Stimulated activated CD8-positive, alpha-beta memory T cell treated with anti-CD3 and anti-CD28 coated beads, Interleukin-15, amount 100 ng/mL, for 48 hours (primary cell): ENCODE measurements at regions not wholly inside any gene's neighbourhood (a gene's known extent, or its start where the extent isn't known, plus 50 kb on each side); places are given as distances from the start of the nearest gene placed in this dataset.

ENCODE experiments used
- DNase-seq, 2 donors: peaks; one replicate each; pipeline ENCODE4 v3.0.0-alpha.2; 2020; ENCODE audit warnings: low read depth in 2 of 2

DNA sequence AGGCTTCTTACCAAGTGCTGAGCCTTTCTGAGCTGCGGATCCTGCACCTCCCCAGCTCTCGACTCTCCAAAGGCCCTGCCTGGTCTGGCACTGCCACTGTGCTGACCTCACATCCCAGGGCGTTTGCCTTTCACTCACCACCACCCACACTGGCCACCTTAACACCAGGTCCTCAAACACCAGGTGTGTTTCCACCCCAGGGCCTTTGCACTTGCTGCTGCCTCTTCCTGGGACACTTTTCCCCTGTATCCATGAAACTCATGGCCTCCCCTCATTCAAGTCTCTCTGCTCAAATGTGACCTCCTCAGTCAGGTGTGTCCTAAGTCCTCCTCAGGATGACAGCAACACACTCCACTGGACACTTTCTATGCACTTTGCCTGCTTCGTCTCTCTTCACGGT, 51.4 kb upstream of the ANO1 start:
- no peak for DNase-seq

DNA sequence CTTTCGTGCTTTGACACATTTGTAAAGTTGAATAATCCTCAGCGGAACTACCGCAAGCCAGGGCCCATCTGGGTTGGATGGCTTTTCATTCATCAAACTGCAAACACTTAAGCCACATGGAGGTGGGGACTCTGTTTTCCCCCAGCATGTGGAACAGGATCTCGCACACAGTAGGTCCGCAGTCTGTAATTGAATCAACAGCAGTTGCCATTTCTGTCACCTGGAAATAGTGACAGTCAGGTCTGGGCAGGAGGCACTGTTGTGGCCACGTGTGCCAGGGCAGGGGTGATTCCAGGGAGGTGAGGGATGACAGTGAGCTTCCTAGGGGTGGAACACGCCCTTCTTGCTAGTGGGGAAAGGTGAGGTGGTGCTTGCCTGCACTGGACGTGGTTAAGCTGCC, 50.7 kb upstream of the ANO1 start:
- no peak for DNase-seq

DNA sequence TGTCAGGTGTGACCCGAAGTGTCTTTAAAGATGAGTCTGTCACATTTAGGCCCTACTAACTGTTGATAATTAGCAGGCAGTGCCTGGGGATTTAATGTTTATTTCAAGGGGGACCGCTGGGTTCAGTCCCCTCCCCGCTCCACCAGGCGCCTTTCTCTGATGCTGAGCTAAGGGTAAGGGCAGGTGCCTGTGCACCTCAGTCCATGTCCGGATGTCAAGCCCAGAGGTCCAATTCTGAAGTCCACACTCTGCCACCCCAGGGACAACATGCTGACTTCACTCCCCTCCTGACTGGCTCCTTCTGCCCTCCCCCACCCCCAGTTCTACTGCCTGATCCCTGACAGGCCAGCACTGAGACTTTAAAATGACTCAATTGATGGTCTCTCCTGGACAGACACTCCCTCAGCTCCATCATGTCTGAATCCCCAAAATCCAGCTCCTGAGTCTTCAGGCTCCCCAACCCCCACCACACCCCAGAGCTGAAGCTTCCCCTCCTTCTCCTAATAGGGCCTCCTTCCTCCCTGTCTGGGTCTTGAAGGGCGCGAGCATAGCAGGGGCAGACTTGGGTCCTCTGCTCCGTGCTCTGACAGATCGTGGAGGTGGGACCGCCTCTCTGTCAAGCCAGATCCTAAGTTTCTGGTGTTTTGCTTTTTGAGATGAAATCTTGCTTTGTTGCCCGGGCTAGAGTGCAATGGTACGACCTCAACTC, 49.8 kb upstream of the ANO1 start:
- DNase-seq, result no peak
